ENCODE measurements at regions not wholly inside any gene's neighbourhood (a gene's known extent, or its start where the extent isn't known, plus 50 kb on each side); places are given as distances from the start of the nearest gene placed in this dataset.
"Not testable (repeated sequence)": the region's sequence is repeated elsewhere in the genome, so short reads cannot be mapped to it uniquely, and the experiment has no call there.

DNA sequence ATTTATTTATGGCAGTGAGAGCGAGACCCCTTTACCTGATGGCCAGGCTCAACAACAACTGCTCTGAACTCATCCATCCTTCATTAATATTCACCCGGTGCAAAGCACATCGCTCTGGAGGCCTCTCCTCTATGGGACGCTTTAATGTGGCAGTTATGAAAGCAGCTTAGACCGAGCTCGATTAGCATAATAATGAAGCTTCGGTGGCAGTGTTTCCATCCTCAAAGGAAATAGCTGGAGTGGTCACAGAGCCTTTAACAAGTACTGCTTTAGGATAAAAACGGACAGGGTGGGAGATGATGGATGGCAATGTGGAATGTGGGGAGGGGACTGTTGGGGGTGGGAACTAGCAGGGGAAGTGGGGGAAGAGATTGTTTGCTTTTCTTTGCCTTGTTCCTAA lies 243.9 kb downstream of the SLC4A3 start:
- in situ Hi-C loops (cut with HindIII; ENCODE audit: low sequenced_read_pairs) = no loop called here
- DNase-seq (ENCODE audit: low spot score) = peak; percentile 1

DNA sequence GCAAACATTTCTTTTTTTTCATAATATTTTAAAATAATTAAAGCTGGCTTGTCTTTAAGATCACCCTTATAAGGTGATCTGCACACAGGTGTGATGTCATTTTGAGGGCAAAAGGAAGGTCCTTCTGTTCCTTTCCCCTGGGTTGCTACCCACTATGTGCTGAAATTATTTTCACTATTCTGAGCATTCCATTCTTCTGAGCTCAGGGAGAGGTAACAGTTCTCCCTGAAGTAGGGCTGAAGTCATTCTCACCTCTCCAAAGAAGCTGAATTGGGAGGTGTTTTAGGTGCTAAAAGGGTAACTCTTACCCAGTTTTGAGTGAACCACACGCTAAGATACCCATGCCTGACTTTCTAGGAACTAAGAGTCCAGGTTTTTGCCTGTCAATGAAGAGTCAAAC lies 247.6 kb downstream of the SLC4A3 start:
- in situ Hi-C loops (cut with HindIII; ENCODE audit: low sequenced_read_pairs) = no loop called here
- DNase-seq (ENCODE audit: low spot score) = no peak

DNA sequence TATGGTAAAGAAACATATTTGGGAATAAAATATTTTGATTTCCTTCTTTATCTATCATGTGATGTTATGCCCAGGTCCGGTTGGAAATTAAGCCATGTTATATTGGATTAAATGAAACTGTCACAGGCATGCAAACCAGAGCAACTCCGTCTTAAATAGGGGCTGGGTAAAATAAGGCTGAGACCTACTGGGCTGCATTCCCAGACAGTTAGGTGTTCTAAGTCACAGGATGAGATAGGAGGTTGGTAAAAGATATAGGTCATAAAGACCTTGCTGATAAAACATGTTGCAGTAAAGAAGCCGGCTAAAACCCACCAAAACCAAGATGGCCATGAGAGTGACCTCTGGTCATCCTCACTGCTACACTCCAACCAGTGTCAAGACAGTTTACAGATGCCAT lies 248.6 kb downstream of the SLC4A3 start:
- in situ Hi-C loops (cut with HindIII; ENCODE audit: low sequenced_read_pairs); DNase-seq (ENCODE audit: low spot score): not testable (repeated sequence)

DNA sequence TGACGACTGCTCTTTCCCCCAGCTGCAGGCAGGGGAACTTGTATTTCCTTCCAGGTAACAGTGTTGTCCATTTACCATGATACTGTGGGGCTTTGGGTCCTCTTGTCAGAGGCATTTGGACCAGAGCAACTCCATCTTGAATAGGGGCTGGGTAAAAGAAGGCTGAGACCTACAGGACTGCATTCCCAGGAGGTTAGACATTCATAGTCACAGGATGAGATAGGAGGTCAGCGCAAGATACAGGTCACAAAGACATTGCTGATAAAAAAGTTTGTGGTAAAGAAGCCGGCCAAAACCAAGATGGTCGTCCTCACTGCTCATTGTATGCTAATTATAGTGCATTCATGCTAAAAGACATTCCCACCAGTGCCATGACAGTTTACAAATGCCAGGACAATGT lies 249.5 kb downstream of the SLC4A3 start:
- in situ Hi-C loops (cut with HindIII; ENCODE audit: low sequenced_read_pairs) = no loop called here
- no peak for DNase-seq (ENCODE audit: low spot score)

DNA sequence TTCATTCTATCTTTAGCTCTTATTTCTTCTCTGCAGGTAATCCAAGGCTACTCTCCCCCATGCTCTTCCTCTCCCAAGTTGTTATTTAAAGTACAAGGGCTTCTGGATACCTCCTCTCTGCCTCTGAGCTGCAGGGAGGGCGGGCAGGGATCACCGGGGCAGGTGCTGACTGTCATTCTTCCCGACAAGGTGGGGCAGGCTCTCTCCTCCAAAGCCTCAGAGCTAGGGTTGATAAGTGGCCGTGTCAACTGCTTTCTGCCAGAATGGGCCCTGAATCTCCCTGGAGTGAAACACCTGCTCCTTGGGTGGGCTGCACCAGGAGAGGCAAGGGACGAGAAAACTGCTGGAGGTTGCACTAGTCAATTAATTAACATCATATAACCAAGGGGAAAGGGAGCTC lies 250.3 kb downstream of the SLC4A3 start:
- DNase-seq (ENCODE audit: low spot score) = no peak
- in situ Hi-C loops (cut with HindIII; ENCODE audit: low sequenced_read_pairs) = no loop called here

DNA sequence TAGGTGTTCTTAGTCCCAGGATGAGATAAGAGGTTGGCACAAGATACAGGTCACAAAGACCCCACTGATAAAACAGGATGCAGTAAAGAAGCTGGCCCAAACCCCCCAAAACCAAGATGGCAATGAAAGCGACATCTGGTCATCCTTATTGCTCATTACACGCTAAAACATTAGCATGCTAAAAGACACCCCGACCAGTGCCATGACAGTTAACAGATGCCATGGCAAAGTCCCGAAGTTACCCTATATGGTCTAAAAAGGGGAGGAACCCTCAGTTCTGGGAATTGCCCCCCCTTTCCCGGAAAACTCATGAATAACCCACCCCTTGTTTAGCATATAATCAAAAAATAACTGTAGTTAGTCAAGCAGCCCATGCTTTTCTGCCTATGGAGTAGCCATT lies 251.1 kb downstream of the SLC4A3 start:
- in situ Hi-C loops (cut with HindIII; ENCODE audit: low sequenced_read_pairs) = no loop called here
- no peak for DNase-seq (ENCODE audit: low spot score)

DNA sequence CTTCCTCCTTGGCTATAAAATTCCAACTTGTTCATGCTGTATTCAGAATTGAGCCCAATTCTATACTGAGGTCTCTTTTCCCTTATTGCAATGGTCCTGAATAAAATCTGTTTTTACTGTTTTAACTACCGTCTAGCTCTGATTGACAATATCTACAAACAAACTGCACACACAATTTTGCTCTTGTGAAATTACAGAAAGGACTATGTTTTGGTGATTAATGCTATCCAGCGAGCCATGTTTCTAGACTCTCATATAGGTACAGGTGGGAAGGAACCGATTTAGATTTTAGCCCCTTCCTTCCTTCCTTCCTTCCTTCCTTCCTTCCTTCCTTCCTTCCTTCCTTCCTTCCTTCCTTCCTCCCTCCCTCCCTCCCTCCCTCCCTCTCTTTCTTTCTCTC lies 254.4 kb downstream of the SLC4A3 start:
- in situ Hi-C loops (cut with HindIII; ENCODE audit: low sequenced_read_pairs) = no loop called here
- DNase-seq (ENCODE audit: low spot score) = no peak

DNA sequence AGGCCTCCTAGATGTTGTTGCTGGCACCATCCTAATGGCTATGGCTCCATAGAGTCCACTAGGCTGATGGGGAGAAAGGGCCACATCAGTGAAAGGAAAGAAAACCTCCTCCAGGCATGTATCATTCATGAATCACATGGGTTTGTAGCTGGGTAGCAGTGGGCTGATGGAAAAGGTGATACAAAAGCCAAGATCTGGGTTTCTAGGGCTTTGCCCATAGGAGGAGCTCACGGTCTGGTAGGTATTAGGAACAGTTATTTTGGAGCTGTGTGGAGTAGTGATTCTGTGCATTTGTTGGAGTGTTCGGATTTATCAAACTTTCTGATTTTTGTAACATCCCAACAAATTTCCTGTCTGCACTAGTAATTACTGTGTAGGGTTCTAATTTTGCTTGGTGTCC lies 259.2 kb downstream of the SLC4A3 start:
- in situ Hi-C loops (cut with HindIII; ENCODE audit: low sequenced_read_pairs) = no loop called here
- DNase-seq (ENCODE audit: low spot score) = no peak

DNA sequence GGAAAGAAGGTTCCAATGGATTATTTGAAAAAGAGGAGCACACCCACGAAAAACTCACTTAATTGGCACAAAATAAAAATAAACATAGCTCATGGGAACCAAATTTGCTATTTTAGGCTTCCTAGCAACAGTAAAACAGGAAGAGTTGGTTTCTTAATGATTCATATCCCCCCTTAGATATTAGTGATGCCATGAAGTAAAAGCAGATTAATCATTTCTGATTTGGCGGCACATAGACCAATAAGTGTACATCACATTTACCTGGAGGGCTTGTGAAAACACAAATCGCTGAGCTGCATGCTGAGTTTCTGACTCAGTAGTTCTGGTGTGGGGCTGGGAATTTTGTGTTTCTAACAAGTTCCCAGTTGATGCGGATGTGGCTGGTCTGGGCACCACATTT lies 260.4 kb downstream of the SLC4A3 start:
- in situ Hi-C loops (cut with HindIII; ENCODE audit: low sequenced_read_pairs) = no loop called here
- no peak for DNase-seq (ENCODE audit: low spot score)

DNA sequence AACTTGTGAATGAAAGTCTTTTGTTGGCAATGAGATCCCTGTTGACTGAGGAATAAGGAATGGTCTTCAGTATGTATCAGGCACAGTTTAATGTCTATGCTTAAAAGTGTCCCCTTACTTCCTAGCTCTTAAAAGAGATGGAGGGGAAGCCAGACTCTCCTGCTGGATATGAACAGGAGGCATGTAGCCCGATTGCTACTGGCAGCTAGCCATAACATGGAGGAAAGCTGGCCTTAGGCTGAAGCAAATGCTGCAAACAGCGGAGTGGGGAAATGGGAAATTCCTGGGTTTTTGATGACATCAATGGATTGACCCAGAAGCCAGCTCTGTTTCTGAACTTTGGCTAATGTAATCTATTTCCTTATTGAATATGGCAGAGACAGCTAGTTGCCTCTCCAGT lies 266.1 kb downstream of the SLC4A3 start:
- DNase-seq (ENCODE audit: low spot score) = no peak
- in situ Hi-C loops (cut with HindIII; ENCODE audit: low sequenced_read_pairs) = no loop called here

DNA sequence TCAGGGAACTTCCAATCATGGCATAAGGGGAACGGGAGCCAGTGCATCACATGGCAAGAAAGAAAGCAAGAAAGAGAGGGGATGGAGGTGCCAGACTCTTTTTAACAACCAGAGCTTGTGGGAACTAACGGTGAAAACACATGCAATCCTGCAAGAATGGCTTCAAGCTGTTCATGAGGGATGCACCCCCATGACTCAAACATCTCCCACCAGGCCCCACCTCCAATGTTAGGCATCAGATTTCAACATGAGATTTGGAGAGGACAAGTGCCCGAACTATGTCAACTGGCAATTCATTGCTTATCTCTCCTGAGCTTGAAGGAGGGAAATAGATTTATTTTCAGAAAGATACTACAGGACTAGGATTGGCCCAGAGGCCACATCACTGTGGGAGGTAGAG lies 270.0 kb downstream of the SLC4A3 start:
- in situ Hi-C loops (cut with HindIII; ENCODE audit: low sequenced_read_pairs) = no loop called here

DNA sequence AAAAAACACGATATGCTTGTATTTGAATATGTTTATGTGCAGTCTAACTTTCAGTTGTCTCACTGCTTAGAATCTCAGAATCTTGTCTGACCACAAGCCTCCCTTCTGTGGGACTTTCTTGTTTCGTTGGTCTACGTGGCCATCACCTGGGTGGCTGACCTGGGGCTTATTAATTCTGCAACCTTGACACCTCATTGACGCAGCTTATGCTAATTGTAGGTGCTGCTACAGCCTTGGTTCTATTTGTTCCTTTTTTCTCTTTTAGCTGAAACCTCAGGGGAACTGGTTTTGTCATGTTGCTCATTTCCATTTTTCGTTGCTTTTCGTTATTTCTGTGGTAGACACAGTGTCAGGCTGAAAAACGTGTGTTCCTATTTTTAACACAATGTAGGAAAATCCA lies 273.7 kb downstream of the SLC4A3 start:
- in situ Hi-C loops (cut with HindIII; ENCODE audit: low sequenced_read_pairs) = no loop called here

More for the DNA sequence above, 270.0 kb downstream of the SLC4A3 start:
- DNase-seq (ENCODE audit: low spot score) = no peak

DNA sequence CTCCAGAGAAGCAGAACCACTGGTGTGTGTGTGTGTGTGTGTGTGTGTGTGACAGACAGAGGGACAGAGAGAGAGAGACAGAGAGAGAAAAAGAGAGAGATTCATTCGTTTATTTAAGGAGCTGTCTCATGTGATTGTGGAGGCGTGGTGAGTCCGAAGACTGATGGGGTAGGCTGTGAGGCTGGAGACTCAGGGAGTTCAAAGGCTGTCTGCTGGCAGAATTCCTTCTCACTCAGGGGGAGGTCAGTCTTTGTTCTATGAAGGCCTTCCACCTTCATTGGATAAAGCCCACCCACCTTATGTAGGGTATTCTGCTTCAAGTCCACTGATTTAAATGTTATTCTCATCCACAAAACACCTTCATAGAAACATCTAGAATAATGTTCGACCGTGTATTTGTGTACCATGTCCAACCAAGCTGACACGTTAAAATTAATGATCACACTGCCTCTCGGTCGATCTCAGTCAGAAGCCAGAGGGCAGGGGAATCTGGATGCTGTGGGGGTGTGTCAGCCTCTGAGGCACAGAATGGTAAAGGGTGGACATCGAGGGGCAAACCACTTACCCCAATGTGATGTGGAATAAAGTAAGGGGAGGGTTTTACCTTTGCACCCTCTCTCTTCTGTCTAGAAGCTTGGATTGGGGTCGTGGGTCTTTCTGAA lies 275.6 kb downstream of the SLC4A3 start:
- no peak for DNase-seq (ENCODE audit: low spot score)
- in situ Hi-C loops (cut with HindIII; ENCODE audit: low sequenced_read_pairs) = no loop called here

More for the DNA sequence above, 273.7 kb downstream of the SLC4A3 start:
- no peak for DNase-seq (ENCODE audit: low spot score)

DNA sequence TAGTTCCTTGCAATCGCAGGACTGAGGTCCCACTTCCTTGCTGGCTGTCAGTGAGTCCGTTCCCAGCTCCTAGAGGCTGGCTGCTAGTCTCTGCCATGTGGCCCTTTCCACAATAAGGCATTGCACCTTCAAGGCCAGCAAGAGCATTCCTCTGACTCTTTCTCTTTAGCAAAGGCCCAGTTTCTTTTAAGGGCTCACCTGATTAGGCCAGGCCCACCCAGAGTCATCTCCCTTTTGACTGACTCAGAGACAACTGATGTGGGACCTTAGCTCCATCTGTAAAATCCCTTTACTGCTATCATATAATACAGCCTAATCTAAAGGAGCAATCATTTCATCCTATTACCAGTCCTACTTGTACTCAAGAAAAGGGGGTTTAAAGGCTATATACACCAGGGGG lies 278.2 kb downstream of the SLC4A3 start:
- no peak for DNase-seq (ENCODE audit: low spot score)
- in situ Hi-C loops (cut with HindIII; ENCODE audit: low sequenced_read_pairs) = no loop called here

DNA sequence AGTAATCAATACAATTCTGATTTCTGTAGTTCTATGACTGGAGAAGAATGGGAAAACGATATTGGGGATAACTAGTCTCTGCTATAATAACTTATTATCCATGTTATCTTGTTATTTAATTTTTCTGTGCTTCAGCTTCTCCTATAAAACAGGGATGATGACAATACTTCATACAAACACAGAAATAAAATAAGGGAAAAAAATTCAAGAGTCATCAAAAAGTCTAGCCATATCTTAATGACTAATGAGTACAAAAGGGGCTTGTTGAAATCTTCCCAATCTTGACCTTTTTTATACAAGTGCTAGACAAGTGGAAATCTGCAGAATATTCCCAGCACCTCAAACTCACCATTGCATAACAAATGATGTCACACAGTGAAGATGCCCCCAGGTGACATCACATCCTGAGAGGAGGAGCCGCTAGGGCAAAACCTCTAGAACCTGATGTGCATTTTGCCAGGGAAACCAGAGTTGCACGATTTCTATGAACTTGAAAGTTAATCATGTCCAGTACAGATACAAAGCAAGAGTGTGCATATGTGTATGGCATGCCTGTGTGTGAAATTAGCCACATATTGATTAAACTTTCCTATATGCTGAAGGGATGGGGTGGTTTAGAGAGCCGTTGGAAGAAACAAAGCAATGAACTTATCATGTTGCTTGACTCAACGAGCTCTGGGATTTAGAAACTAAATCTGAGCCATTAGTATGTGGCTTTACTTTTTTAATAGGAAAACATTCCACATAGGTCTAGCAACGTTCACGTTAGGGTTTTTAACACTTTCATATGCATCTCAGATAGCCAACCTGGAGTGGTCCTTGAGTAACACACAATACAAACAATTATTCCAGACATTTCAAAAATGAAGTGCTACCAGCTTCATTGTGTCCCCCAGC lies 278.9 kb downstream of the SLC4A3 start:
- DNase-seq (ENCODE audit: low spot score) = no peak
- in situ Hi-C loops (cut with HindIII; ENCODE audit: low sequenced_read_pairs) = no loop called here

DNA sequence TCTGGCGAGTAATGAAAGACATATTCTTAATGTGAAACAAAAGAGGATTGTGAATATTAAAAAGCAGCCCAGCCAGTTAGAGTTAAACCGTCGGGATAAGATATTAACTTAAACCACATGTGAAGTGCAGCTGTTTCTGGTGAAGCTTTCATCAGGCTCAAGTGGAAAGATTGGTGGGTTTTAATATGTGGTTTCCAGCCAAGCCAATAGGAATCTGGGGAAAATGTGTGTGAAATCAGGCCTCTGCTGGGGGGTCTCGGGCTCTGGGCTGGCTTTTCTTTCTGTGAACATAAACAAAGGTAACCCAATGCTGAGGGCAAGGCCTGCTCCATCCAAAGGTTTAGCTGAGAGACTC lies 279.6 kb downstream of the SLC4A3 start:
- in situ Hi-C loops (cut with HindIII; ENCODE audit: low sequenced_read_pairs) = no loop called here
- no peak for DNase-seq (ENCODE audit: low spot score)

DNA sequence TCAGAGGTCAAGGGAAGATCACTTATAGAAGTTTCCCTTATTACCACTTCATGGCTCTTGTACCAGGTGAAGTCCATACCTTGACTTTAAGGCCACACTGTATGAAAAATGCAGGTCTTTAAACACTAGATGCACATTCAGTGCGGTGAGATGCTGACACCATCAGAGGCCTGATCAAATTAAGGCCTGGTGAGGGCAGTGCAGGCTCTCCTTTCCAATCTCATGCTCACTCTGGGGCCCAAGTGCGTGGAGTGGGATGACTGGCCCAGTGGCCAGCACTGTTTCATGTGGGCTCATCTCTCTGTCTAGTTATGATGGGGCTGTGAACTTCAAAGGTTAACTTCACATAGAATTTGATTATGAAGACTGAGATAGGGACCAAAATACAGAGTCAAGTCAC lies 281.1 kb downstream of the SLC4A3 start:
- in situ Hi-C loops (cut with HindIII; ENCODE audit: low sequenced_read_pairs) = no loop called here
- no peak for DNase-seq (ENCODE audit: low spot score)

DNA sequence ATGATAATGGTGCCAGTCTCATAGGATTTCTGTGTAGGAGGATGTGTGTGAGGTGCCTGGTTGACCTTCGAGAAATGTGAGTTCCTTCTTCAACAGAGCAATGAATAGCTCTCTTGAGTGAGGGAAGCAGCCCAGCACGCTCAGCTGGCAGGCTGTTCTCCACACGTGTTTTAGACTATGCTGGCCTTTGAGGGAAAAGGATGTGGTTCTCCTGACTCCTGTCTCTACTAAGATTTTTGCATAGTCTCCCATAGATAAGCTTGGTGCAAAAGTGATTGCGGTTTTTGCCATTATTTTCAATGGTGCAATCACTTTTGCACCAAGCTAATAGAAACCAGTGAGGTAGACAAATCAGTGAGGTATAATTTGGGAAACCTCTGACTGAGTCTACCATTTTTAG lies 284.1 kb downstream of the SLC4A3 start:
- in situ Hi-C loops (cut with HindIII; ENCODE audit: low sequenced_read_pairs) = no loop called here
- no peak for DNase-seq (ENCODE audit: low spot score)

DNA sequence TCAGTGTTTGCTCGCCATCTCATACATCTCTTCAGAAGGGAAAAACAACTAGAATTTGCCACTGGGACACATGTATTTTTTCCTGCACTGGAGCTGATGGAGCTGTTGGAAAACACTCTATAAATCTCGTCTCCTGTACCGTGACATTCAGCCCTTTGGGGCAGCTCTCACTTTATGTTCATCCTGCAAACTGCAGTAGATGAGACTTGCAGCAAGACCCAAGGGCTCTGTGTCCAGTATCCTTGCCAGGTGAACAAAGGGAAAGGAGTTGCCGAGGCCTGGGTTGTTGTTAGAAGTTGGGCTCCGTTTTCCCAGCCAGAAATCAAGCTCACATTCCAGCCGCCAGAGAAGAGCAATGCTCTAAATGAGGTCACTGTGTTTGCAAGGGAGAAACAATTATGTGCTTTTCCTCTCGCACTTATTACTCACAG lies 285.1 kb downstream of the SLC4A3 start:
- in situ Hi-C loops (cut with HindIII; ENCODE audit: low sequenced_read_pairs) = no loop called here
- peak; percentile 4 for DNase-seq (ENCODE audit: low spot score)

DNA sequence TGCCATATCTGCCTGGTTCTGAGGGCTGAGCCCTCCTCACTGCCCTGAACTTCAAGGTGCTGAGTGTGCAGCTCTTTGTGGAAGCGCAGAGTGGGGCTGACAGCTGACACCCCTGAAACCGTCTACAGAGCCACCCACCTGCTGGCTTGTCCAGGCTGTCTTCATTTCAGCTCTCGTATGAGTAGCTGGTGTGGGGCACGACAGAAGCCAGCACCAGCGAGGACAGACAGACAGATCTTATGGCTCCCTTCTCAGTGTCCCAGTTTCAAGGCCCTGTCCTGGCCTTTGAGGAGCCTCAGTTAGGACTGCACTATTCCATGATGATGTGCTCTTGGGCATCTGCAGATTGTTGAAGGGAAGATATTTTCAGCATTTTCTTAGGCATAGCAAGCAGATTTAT lies 287.1 kb downstream of the SLC4A3 start:
- no peak for DNase-seq (ENCODE audit: low spot score)
- in situ Hi-C loops (cut with HindIII; ENCODE audit: low sequenced_read_pairs) = no loop called here

DNA sequence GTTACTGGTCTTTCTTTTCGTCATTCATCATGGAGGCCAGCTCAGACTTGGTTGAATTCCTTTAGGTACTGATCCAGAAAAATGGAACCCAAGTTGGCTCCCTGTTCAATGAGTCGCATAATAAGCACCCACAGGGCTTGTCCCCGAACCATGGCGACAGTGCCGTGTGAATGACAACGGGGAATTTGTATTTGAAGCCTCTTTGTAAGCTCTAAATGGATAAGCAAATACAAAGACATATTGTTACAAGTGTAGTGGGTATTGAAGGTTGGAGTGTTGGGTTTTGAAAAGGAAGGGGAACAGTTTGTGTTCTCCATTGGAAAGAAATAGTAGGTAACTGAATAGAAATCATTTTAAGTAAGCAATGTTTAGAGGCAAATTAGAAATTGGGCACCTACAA lies 288.9 kb downstream of the SLC4A3 start:
- in situ Hi-C loops (cut with HindIII; ENCODE audit: low sequenced_read_pairs) = no loop called here
- no peak for DNase-seq (ENCODE audit: low spot score)

All from G401 (cell line).